Sigmoid colon (tissue), 3 donors: ENCODE measurements at regions not wholly inside any gene's neighbourhood (a gene's known extent, or its start where the extent isn't known, plus 50 kb on each side); places are given as distances from the start of the nearest gene placed in this dataset.

Experiments
- POLR2A ChIP-seq, 2 donors: fragments of 450-650 bp; IDR thresholded peaks; one replicate each; pipeline ENCODE4 v1.6.1; 2016; ENCODE audit warnings: antibody characterized with exemption in 2 of 2, mild to moderate bottlenecking in 2 of 2, moderate library complexity in 2 of 2
- TF ChIP-seq, protein P1 (sequence below), 4 experiments: fragments of 450-650 bp in 3 of 4; fragments of 200-600 bp in 1 of 4; IDR thresholded peaks; one replicate each; pipeline ENCODE4 v1.5.1; 2016 to 2019; ENCODE audit warnings: antibody characterized with exemption in 4 of 4, mild to moderate bottlenecking in 3 of 4, moderate library complexity in 2 of 4

DNA sequence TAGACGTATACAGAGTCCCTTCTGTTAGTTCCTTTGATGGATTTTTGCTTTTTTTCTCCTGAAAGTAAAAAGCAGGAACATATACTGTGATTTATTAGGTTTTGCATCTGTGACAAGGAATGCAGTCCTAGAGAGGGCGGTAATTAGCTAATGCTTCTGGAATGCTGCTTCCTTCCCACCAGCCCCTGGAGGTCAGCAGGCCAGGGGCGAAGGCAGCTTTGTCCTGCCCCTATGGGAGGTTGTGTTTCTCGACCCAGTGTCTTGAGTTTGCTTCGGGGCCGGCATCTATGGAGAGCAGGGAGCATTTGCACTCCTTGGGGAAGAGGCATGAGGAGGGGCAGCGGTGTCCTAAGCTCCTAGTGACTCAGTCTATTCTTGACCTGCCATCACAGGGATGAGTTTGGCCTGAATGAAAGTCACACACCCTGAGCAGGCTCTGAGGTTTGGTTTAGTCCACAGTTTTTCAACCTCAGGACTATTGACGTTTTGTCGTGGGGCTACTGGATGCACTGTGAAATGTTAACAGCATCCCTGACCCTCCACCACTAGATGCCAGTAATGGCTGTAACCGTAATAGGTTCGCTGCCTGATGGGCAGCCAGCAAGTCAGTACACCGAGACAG lies 85.0 kb upstream of the KCNJ15 start:
- no peak for TF ChIP-seq POLR2A (IDR thresholded peaks at IDR 0.05)
- TF ChIP-seq, protein P1, sequence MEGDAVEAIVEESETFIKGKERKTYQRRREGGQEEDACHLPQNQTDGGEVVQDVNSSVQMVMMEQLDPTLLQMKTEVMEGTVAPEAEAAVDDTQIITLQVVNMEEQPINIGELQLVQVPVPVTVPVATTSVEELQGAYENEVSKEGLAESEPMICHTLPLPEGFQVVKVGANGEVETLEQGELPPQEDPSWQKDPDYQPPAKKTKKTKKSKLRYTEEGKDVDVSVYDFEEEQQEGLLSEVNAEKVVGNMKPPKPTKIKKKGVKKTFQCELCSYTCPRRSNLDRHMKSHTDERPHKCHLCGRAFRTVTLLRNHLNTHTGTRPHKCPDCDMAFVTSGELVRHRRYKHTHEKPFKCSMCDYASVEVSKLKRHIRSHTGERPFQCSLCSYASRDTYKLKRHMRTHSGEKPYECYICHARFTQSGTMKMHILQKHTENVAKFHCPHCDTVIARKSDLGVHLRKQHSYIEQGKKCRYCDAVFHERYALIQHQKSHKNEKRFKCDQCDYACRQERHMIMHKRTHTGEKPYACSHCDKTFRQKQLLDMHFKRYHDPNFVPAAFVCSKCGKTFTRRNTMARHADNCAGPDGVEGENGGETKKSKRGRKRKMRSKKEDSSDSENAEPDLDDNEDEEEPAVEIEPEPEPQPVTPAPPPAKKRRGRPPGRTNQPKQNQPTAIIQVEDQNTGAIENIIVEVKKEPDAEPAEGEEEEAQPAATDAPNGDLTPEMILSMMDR (IDR thresholded peaks at IDR 0.05): no peak
